WTC11 (cell line): ENCODE measurements at regions not wholly inside any gene's neighbourhood (a gene's known extent, or its start where the extent isn't known, plus 50 kb on each side); places are given as distances from the start of the nearest gene placed in this dataset.

Experiments
- ATAC-seq: fragments of 200-7000 bp; cut with Tn5 transposase; 2 replicates; pipeline ENCODE4 v1.10.0; 2021; ENCODE audit warnings: mild to moderate bottlenecking, moderate library complexity
- CTCF ChIA-PET: fragments of 300-600 bp; sonication (Branson Sonifier 250); formaldehyde crosslinking; loops from one replicate; lab custom pipeline; 2021; ENCODE audit warnings: antibody characterized with exemption; lab: Charles Lee
- POLR2A ChIA-PET: fragments of 350-600 bp; sonication (Branson Sonifier 250); formaldehyde crosslinking; loops from one replicate; lab custom pipeline; 2021; ENCODE audit warnings: antibody characterized with exemption; lab: Charles Lee
- DNase-seq: peaks from one replicate; pipeline ENCODE4 v3.0.0; 2021; ENCODE audit warnings: low spot score
- H3K27ac Mint-ChIP-seq: 2 replicates; pipeline ENCODE4 v1.8.0; 2021; ENCODE audit warnings: mixed read lengths
- H3K27me3 Mint-ChIP-seq: 2 replicates; pipeline ENCODE4 v1.8.0; 2021; ENCODE audit warnings: low read depth, mild to moderate bottlenecking, moderate library complexity, mixed read lengths
- H3K36me3 Mint-ChIP-seq: 2 replicates; pipeline ENCODE4 v1.8.0; 2021; ENCODE audit warnings: mixed read lengths
- H3K4me1 Mint-ChIP-seq: 2 replicates; pipeline ENCODE4 v1.8.0; 2022; ENCODE audit warnings: mixed read lengths
- H3K4me3 Mint-ChIP-seq: 2 replicates; pipeline ENCODE4 v1.8.0; 2021; ENCODE audit warnings: mild to moderate bottlenecking, moderate library complexity, mixed read lengths
- H3K9me3 Mint-ChIP-seq: 2 replicates; pipeline ENCODE4 v1.8.0; 2021; ENCODE audit warnings: mixed read lengths
- ATF1 ChIP-seq: sonication (generic); formaldehyde crosslinking; IDR thresholded peaks from 2 replicates; pipeline ENCODE4 v1.8.1; 2023; ENCODE audit warnings: mild to moderate bottlenecking, moderate library complexity, missing genetic modification reagents
- ATF2 ChIP-seq: sonication (generic); formaldehyde crosslinking; IDR thresholded peaks from 2 replicates; pipeline ENCODE4 v1.8.1; 2022; ENCODE audit warnings: low read depth, missing genetic modification reagents, borderline replicate concordance
- CBFB ChIP-seq: sonication (generic); formaldehyde crosslinking; IDR thresholded peaks from 2 replicates; pipeline ENCODE4 v1.8.1; 2022; ENCODE audit warnings: mild to moderate bottlenecking, low read depth, missing genetic modification reagents
- CREB1 ChIP-seq: sonication (generic); formaldehyde crosslinking; IDR thresholded peaks from 2 replicates; pipeline ENCODE4 v1.8.0; 2023; ENCODE audit warnings: mild to moderate bottlenecking, missing genetic modification reagents
- CTCF ChIP-seq: fragments of 200-600 bp; IDR thresholded peaks from 2 replicates; pipeline ENCODE4 v1.8.0; 2022; ENCODE audit warnings: antibody characterized with exemption
- ETV6 ChIP-seq: sonication (generic); formaldehyde crosslinking; IDR thresholded peaks from 2 replicates; pipeline ENCODE4 v1.8.1; 2022; ENCODE audit warnings: mild to moderate bottlenecking, missing genetic modification reagents
- FOXJ3 ChIP-seq: sonication (generic); formaldehyde crosslinking; IDR thresholded peaks from 2 replicates; pipeline ENCODE4 v1.9.0; 2021; ENCODE audit warnings: missing genetic modification reagents, mild to moderate bottlenecking, borderline replicate concordance
- HMGXB4 ChIP-seq: sonication (generic); formaldehyde crosslinking; IDR thresholded peaks from 2 replicates; pipeline ENCODE4 v1.8.1; 2023; ENCODE audit warnings: mild to moderate bottlenecking, moderate library complexity, missing genetic modification reagents
- IRF1 ChIP-seq: sonication (generic); formaldehyde crosslinking; IDR thresholded peaks from 2 replicates; pipeline ENCODE4 v1.8.0; 2023; ENCODE audit warnings: missing genetic modification reagents
- JAZF1 ChIP-seq: fragments of 250-450 bp; sonication (Bioruptor Pico); IDR thresholded peaks from 2 replicates; pipeline ENCODE4 v1.9.0; 2021; ENCODE audit warnings: moderate library complexity, mild to moderate bottlenecking, inconsistent platforms
- NR1H2 ChIP-seq: sonication (generic); formaldehyde crosslinking; IDR thresholded peaks from 2 replicates; pipeline ENCODE4 v1.9.0; 2021; ENCODE audit warnings: mild to moderate bottlenecking, moderate library complexity, missing genetic modification reagents
- NR3C1 ChIP-seq: sonication (generic); formaldehyde crosslinking; conservative IDR thresholded peaks from 2 replicates; pipeline ENCODE4 v1.8.1; 2023; ENCODE audit warnings: low read depth, mild to moderate bottlenecking, missing genetic modification reagents
- RORB ChIP-seq: fragments of 250-450 bp; sonication (Bioruptor Pico); IDR thresholded peaks from 2 replicates; pipeline ENCODE4 v1.9.0; 2021; ENCODE audit warnings: mild to moderate bottlenecking
- SMAD4 ChIP-seq: sonication (generic); formaldehyde crosslinking; IDR thresholded peaks from 2 replicates; pipeline ENCODE4 v1.8.0; 2022; ENCODE audit warnings: mild to moderate bottlenecking, missing genetic modification reagents
- SP1 ChIP-seq: sonication (generic); formaldehyde crosslinking; conservative IDR thresholded peaks from 2 replicates; pipeline ENCODE4 v1.8.1; 2022; ENCODE audit warnings: missing genetic modification reagents
- TP53 ChIP-seq: sonication (generic); formaldehyde crosslinking; IDR thresholded peaks from 2 replicates; pipeline ENCODE4 v1.8.1; 2023; ENCODE audit warnings: mild to moderate bottlenecking, missing genetic modification reagents
- ZBTB21 ChIP-seq: sonication (generic); formaldehyde crosslinking; IDR thresholded peaks from 2 replicates; pipeline ENCODE4 v1.8.1; 2023; ENCODE audit warnings: mild to moderate bottlenecking, missing genetic modification reagents, borderline replicate concordance
- ZBTB43 ChIP-seq: sonication (generic); formaldehyde crosslinking; IDR thresholded peaks from 2 replicates; pipeline ENCODE4 v1.8.1; 2023; ENCODE audit warnings: mild to moderate bottlenecking, missing genetic modification reagents
- ZNF219 ChIP-seq: sonication (generic); formaldehyde crosslinking; IDR thresholded peaks from 2 replicates; pipeline ENCODE4 v1.8.0; 2023; ENCODE audit warnings: missing genetic modification reagents, mild to moderate bottlenecking, borderline replicate concordance
- ZNF416 ChIP-seq: fragments of 250-450 bp; sonication (Bioruptor Pico); IDR thresholded peaks from 2 replicates; pipeline ENCODE4 v1.9.0; 2021; ENCODE audit warnings: mild to moderate bottlenecking, inconsistent platforms
- ZNF512 ChIP-seq: sonication (generic); formaldehyde crosslinking; IDR thresholded peaks from 2 replicates; pipeline ENCODE4 v1.8.1; 2022; ENCODE audit warnings: missing genetic modification reagents, borderline replicate concordance

- ATAC-seq (no peak), DNase-seq (no peak)
- H3K4me3 Mint-ChIP-seq, result no peak overlapping the region
- CTCF ChIA-PET, result no interaction called here
- H3K9me3 Mint-ChIP-seq, result no peaks in the 10 kb centered on the region
- TF ChIP-seq ATF2, result no peak
- TF ChIP-seq HMGXB4, result no peak
- no peak for TF ChIP-seq TP53 (CRISPR knock-in tag)
- TF ChIP-seq ETV6 (CRISPR knock-in tag), result no peak
- H3K27me3 Mint-ChIP-seq, result peaks cover 7% of the 10 kb centered on the region
- H3K27ac Mint-ChIP-seq, result no peak overlapping the region
- no peaks in the 10 kb centered on the region for H3K36me3 Mint-ChIP-seq
- POLR2A ChIA-PET, result no interaction called here
- peaks cover 17% of the 10 kb centered on the region for H3K4me1 Mint-ChIP-seq
Observed at GRCh38 chr5:66248874-66249273, 104.8 kb downstream of the SREK1 start.

- TF ChIP-seq SMAD4 (CRISPR knock-in tag), result no peak
- no peak for TF ChIP-seq FOXJ3 (CRISPR knock-in tag)
- TF ChIP-seq RORB (CRISPR knock-in tag), result no peak
- TF ChIP-seq CTCF, result no peak
- no peak for TF ChIP-seq CREB1
- no peak for TF ChIP-seq ZNF512 (CRISPR knock-in tag)
- no peak for TF ChIP-seq ZNF416
- no peak for TF ChIP-seq IRF1 (CRISPR knock-in tag)
- TF ChIP-seq ATF1 (CRISPR knock-in tag), result no peak
- TF ChIP-seq CBFB (CRISPR knock-in tag), result no peak
- TF ChIP-seq NR1H2 (CRISPR knock-in tag), result no peak
- no peak for TF ChIP-seq NR3C1 (CRISPR knock-in tag)
- TF ChIP-seq, all 79 proteins: peak for 0
- H3K27me3 Mint-ChIP-seq, result peaks cover 7% of the 10 kb centered on the region
- no peaks in the 10 kb centered on the region for H3K36me3 Mint-ChIP-seq
- no peak overlapping the region for H3K27ac Mint-ChIP-seq
- no peak overlapping the region for H3K4me3 Mint-ChIP-seq
- ATAC-seq (no peak), DNase-seq (no peak)
- H3K9me3 Mint-ChIP-seq, result no peaks in the 10 kb centered on the region
- ChIA-PET POLR2A (no interaction called here), CTCF (interaction anchor here (1.9 kb wide), 1 partner anchor 56 kb away, joined by 8 read pairs; no protein-coding TSS in a partner anchor)
- H3K4me1 Mint-ChIP-seq, result peaks cover 17% of the 10 kb centered on the region
Observed at GRCh38 chr5:66249920-66250319, 105.8 kb downstream of the SREK1 start.

- ATAC-seq, result no peak
- Mint-ChIP-seq H3K4me1 (peaks cover 17% of the 10 kb centered on the region), H3K4me3 (no peak overlapping the region), H3K36me3 (no peaks in the 10 kb centered on the region), H3K27me3 (peaks cover 7% of the 10 kb centered on the region), H3K9me3 (no peaks in the 10 kb centered on the region), H3K27ac (no peak overlapping the region)
- TF ChIP-seq CTCF (no peak), NR3C1 (CRISPR knock-in tag) (no peak), JAZF1 (CRISPR knock-in tag) (no peak), ZBTB21 (CRISPR knock-in tag) (no peak), ZBTB43 (CRISPR knock-in tag) (no peak), ZNF219 (CRISPR knock-in tag) (no peak), SP1 (CRISPR knock-in tag) (no peak)
- DNase-seq, result no peak
- POLR2A ChIA-PET, result no interaction called here
- CTCF ChIA-PET, result interaction anchor here (1.1 kb wide), 1 partner anchor 53 kb away, joined by 4 read pairs; no protein-coding TSS in a partner anchor
Observed at GRCh38 chr5:66252849-66253248, 108.7 kb downstream of the SREK1 start.
